Body of pancreas (tissue), 4 donors: ENCODE measurements at regions not wholly inside any gene's neighbourhood (a gene's known extent, or its start where the extent isn't known, plus 50 kb on each side); places are given as distances from the start of the nearest gene placed in this dataset.
A peak's percentile ranks its signal among the peaks of the same experiment; 100 is the strongest.

Source experiments
- ATAC-seq: fragments of 150-250 bp; one replicate; pipeline ENCODE4 v1.9.1; 2016
- DNase-seq, 4 donors: peaks; one replicate each; pipeline ENCODE4 v3.0.0-alpha.2; 2019
- H3K27ac ChIP-seq, 4 donors: fragments of 200-600 bp; sonication (generic); 1 replicate in 3 of 4; 2 replicates in 1 of 4; pipeline versions ENCODE4 v1.5.1 to v1.6.1; 2016 to 2019; ENCODE audit warnings: mild to moderate bottlenecking in 1 of 4, mixed read lengths in 1 of 4, moderate library complexity in 1 of 4
- H3K27me3 ChIP-seq, 2 donors: fragments of 200-600 bp; sonication (generic); one replicate each; pipeline ENCODE4 v1.6.0; 2016; ENCODE audit warnings: mild to moderate bottlenecking in 1 of 2
- H3K36me3 ChIP-seq, 2 donors: fragments of 200-600 bp; sonication (generic); replicated peaks in 1 of 2; 2 replicates each; pipeline ENCODE4 v1.5.1; 2016; ENCODE audit warnings: low read depth in 2 of 2; ENCODE audit not compliant: insufficient read depth in 1 of 2
- H3K4me1 ChIP-seq: fragments of 200-600 bp; sonication (generic); one replicate; pipeline ENCODE4 v1.6.0; 2016
- H3K4me3 ChIP-seq, 2 donors: fragments of 200-600 bp; sonication (generic); 1 replicate in 1 of 2; 2 replicates in 1 of 2; pipeline ENCODE4 v1.5.1; 2016 to 2019
- H3K9me3 ChIP-seq, 3 donors: fragments of 200-600 bp; sonication (generic); 1 replicate in 2 of 3; 2 replicates in 1 of 3; pipeline ENCODE4 v1.5.1; 2016
- POLR2A ChIP-seq, 3 donors: fragments of 450-650 bp; IDR thresholded peaks; one replicate each; pipeline ENCODE4 v1.6.1; 2016; ENCODE audit warnings: antibody characterized with exemption in 3 of 3, mild to moderate bottlenecking in 2 of 3
- WGBS, 2 donors: methylation state at CpG; one replicate each; pipeline ENCODE4 v1.1.5; 2017; 5-methylcytosine and 5-hydroxymethylcytosine counted together
- intact Hi-C: fragments of 100-400 bp; cut with DNase I; formaldehyde crosslinking; loops from one replicate; pipeline ENCODE4 v1.15.1; 2023
- TF ChIP-seq, protein P1 (sequence below), 7 experiments: fragments of 450-650 bp in 4 of 7; fragments of 200-600 bp in 3 of 7; sonication (generic) in 3 of 7; IDR thresholded peaks; one replicate each; pipeline ENCODE4 v1.5.1; 2016 to 2019; ENCODE audit warnings: antibody characterized with exemption in 7 of 7

DNA sequence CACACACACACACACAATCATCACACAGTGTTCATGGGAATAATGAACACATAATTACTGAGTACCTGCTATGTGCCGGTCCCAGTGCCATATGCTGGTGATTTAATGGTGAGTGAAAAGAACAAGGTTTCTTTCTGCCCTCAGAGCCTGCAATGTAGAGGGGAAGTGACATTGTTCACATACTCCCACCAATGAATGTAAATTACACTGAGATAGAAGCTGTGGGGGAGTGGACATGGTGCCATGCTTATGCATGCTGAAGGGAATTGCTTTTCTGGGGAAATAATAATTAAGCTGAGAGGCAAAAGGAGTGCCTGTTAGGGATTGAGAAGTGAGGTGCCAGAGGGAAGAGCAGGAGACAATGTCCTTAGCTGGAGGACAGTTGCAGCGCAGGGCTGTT, 175.1 kb downstream of the MFSD1 start:
- H3K4me1 ChIP-seq, result peaks cover 12% of the 10 kb centered on the region
- TF ChIP-seq POLR2A (IDR thresholded peaks at IDR 0.05), result no peak
- TF ChIP-seq, protein P1, sequence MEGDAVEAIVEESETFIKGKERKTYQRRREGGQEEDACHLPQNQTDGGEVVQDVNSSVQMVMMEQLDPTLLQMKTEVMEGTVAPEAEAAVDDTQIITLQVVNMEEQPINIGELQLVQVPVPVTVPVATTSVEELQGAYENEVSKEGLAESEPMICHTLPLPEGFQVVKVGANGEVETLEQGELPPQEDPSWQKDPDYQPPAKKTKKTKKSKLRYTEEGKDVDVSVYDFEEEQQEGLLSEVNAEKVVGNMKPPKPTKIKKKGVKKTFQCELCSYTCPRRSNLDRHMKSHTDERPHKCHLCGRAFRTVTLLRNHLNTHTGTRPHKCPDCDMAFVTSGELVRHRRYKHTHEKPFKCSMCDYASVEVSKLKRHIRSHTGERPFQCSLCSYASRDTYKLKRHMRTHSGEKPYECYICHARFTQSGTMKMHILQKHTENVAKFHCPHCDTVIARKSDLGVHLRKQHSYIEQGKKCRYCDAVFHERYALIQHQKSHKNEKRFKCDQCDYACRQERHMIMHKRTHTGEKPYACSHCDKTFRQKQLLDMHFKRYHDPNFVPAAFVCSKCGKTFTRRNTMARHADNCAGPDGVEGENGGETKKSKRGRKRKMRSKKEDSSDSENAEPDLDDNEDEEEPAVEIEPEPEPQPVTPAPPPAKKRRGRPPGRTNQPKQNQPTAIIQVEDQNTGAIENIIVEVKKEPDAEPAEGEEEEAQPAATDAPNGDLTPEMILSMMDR (IDR thresholded peaks at IDR 0.05), result no peak
- intact Hi-C loops, result no loop called here
- H3K36me3 ChIP-seq, result no peaks in the 10 kb centered on the region
- H3K4me3 ChIP-seq, result no peak overlapping the region
- DNase-seq (no peak), ATAC-seq (no peak)
- no peaks in the 10 kb centered on the region for H3K27me3 ChIP-seq
- no peak overlapping the region for H3K27ac ChIP-seq
- no peaks in the 10 kb centered on the region for H3K9me3 ChIP-seq
- 66 to 85% methylated on average over 2 of the region's 2 CpGs for WGBS, 2 donors

DNA sequence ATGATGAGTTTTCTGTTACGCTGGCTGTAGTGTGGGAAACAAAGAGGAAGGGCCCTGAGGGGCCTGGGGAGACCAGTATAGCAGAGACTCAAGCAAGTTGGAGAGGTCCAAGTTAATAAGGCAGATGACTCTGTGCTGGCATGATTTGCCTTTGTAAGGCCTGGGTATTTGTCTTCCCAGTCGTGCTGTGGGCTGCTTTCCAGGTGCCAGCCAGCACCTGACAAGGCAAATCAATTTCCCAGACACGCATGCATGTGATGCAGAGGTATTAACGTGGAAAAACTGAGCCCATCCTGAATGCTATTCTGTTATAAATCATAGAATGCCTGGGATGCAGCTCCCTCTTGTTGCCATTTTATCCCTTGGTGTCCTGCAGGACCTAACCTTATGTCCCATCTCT, 175.6 kb downstream of the MFSD1 start:
- intact Hi-C loops, result no loop called here
- Histone ChIP-seq H3K4me3 (no peak overlapping the region), H3K9me3 (no peaks in the 10 kb centered on the region), H3K4me1 (peaks cover 15% of the 10 kb centered on the region), H3K27ac (no peak overlapping the region), H3K36me3 (no peaks in the 10 kb centered on the region), H3K27me3 (no peaks in the 10 kb centered on the region)
- WGBS, 2 donors, result 32 to 35% methylated on average over 4 of the region's 4 CpGs
- no peak for ATAC-seq
- TF ChIP-seq POLR2A (IDR thresholded peaks at IDR 0.05), result no peak
- peak; percentile 23 to 64 (median 24) for DNase-seq

DNA sequence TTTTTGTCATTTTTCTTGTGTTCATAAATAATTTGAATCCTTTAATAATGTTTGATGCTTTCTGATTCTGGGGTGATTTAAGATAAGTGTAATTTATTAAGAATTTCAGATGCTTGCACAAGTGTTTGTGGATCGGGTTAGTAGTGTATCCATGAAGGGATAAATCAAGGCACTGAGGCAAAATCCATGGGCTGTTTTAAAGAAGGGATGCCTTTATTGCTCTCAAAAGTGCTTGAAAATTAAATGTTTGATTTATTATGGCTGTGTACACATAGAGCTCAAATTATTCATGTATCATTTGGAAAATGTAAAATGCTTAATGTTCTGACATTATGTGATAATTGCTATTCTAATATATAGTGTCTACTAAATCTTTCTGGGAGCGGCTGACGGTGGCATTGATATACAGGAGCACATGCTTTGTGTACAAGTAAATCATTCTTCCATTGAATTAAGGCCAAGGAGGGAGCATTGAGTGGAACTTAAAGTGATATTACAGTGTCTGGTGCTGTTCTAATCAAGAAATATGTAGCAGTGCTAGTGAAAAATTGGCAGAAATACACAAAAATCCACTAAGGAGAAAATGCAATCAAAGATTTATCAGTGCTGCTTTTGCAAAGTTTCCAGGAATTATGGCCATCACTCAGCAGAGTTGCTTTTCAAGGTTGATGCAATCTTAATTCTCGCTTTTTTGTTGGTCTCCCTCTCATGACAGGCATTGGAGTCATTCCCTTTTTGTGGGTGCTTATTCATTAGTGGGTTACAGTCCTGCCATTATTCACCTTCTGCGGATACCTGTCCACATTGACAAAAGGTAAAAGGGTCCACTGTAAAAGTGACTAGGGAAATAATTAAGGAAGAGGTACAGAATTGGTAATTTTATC, 181.6 kb downstream of the MFSD1 start:
- intact Hi-C loops, result no loop called here
- TF ChIP-seq, protein P1 (IDR thresholded peaks at IDR 0.05), result no peak
- TF ChIP-seq POLR2A (IDR thresholded peaks at IDR 0.05), result no peak
- DNase-seq (no peak), ATAC-seq (no peak)
- H3K36me3 ChIP-seq, result no peaks in the 10 kb centered on the region
- peaks cover 6% of the 10 kb centered on the region for H3K4me1 ChIP-seq
- 38 to 39% methylated on average over 5 of the region's 5 CpGs for WGBS, 2 donors
- H3K27ac ChIP-seq, result no peak overlapping the region
- no peaks in the 10 kb centered on the region for H3K9me3 ChIP-seq
- H3K27me3 ChIP-seq, result no peaks in the 10 kb centered on the region
- H3K4me3 ChIP-seq, result no peak overlapping the region

DNA sequence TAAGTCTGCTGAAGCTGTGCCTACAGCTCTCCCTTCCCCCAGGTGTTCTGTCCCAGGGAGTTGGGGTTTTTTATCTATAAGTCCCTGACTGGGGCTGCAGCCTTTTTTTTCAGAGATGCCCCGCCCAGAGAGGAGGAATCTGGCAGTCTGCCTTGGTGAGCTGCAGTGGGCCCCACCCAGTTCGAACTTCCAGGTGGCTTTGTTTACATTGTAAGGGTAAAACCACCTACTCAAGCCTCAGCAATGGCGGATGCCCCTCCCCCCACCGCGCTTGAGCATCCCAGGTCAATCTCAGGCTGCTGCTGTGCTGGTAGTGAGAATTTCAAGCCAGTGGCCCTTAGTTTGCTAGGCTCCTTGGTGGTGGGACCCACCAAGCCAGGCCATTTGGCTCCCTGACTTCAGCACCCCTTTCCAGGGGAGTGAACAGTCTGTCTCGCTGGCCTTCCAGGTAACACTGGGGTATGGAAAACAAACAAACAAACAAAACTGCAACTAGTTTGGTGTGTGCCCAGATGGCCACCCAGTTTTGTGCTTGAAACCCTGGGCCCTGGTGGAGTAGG, 189.4 kb downstream of the MFSD1 start:
- Histone ChIP-seq H3K4me3 (no peak overlapping the region), H3K27me3 (no peaks in the 10 kb centered on the region), H3K36me3 (no peaks in the 10 kb centered on the region), H3K27ac (no peak overlapping the region), H3K9me3 (no peaks in the 10 kb centered on the region), H3K4me1 (no peaks in the 10 kb centered on the region)
- TF ChIP-seq, protein P1 (IDR thresholded peaks at IDR 0.05), result no peak
- TF ChIP-seq POLR2A (IDR thresholded peaks at IDR 0.05), result no peak
- ATAC-seq (no peak), DNase-seq (peak; percentile 15 to 57 (median 29))
- intact Hi-C loops, result no loop called here
- 10 to 23% methylated on average over 5 to 6 of the region's 6 CpGs for WGBS, 2 donors

DNA sequence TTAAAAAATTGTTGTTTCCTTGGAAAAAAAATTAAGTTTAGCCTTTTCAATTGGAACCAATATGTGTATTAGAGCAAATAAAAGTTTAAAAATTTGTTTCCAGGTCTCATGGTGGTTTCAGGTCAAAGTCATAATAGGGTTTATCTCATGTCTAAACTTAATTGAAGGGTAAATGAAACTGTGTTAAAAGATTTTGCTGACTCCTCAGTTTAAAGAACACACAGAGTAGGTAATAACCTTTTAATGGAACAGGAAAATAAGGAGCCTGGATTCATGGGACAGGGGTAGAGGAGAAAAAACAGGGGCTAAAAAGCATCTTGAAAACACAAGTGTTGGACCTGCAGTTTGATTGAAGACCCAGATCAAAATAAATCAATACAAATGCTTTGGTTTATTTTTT, 190.6 kb downstream of the MFSD1 start:
- Histone ChIP-seq H3K27ac (no peak overlapping the region), H3K27me3 (no peaks in the 10 kb centered on the region), H3K9me3 (no peaks in the 10 kb centered on the region), H3K4me3 (no peak overlapping the region), H3K36me3 (no peaks in the 10 kb centered on the region), H3K4me1 (no peaks in the 10 kb centered on the region)
- ATAC-seq (no peak), DNase-seq (no peak)
- intact Hi-C loops, result no loop called here
- no peak for TF ChIP-seq POLR2A (IDR thresholded peaks at IDR 0.05)
